ENCODE measurements at regions not wholly inside any gene's neighbourhood (a gene's known extent, or its start where the extent isn't known, plus 50 kb on each side); places are given as distances from the start of the nearest gene placed in this dataset.
A peak's percentile ranks its signal among the peaks of the same experiment; 100 is the strongest.
"Not testable (repeated sequence)": the region's sequence is repeated elsewhere in the genome, so short reads cannot be mapped to it uniquely, and the experiment has no call there.

- DNase-seq (ENCODE audit: low read depth), result no peak
These were observed 346.9 kb upstream of the PRKCQ start for GRCh38 chr10:6926971-6927370.

GRCh38 chr10:6925146-6925545, 345.1 kb upstream of the PRKCQ start:
- DNase-seq (ENCODE audit: low read depth), result no peak

GRCh38 chr10:6924166-6924565, 344.1 kb upstream of the PRKCQ start:
- peak; percentile 33 for DNase-seq (ENCODE audit: low read depth)

GRCh38 chr10:6921026-6921425, 340.9 kb upstream of the PRKCQ start:
- not testable (repeated sequence) for DNase-seq (ENCODE audit: low read depth)

GRCh38 chr10:6920072-6921019, 340.3 kb upstream of the PRKCQ start:
- peak; percentile 29 for DNase-seq (ENCODE audit: low read depth)

GRCh38 chr10:6919077-6919476, 339.0 kb upstream of the PRKCQ start:
- DNase-seq (ENCODE audit: low read depth), result no peak

GRCh38 chr10:6918305-6918704, 338.2 kb upstream of the PRKCQ start:
- no peak for DNase-seq (ENCODE audit: low read depth)

- no peak for DNase-seq (ENCODE audit: low read depth)
These were observed 337.0 kb upstream of the PRKCQ start for GRCh38 chr10:6917125-6917524.

GRCh38 chr10:6916601-6917000, 336.5 kb upstream of the PRKCQ start:
- no peak for DNase-seq (ENCODE audit: low read depth)

- DNase-seq (ENCODE audit: low read depth), result no peak
These were observed 335.2 kb upstream of the PRKCQ start for GRCh38 chr10:6915307-6915706.

- DNase-seq (ENCODE audit: low read depth), result no peak
These were observed 332.9 kb upstream of the PRKCQ start for GRCh38 chr10:6912929-6913328.

GRCh38 chr10:6912424-6912823, 332.3 kb upstream of the PRKCQ start:
- DNase-seq (ENCODE audit: low read depth), result no peak

GRCh38 chr10:6912021-6912420, 331.9 kb upstream of the PRKCQ start:
- DNase-seq (ENCODE audit: low read depth), result no peak

GRCh38 chr10:6909905-6910560, 330.0 kb upstream of the PRKCQ start:
- DNase-seq (ENCODE audit: low read depth), result no peak

- DNase-seq (ENCODE audit: low read depth), result no peak
These were observed 327.9 kb upstream of the PRKCQ start for GRCh38 chr10:6907877-6908530.

GRCh38 chr10:6894405-6894804, 314.3 kb upstream of the PRKCQ start:
- no peak for DNase-seq (ENCODE audit: low read depth)

- no peak for DNase-seq (ENCODE audit: low read depth)
These were observed 312.8 kb upstream of the PRKCQ start for GRCh38 chr10:6892864-6893263.

- no peak for DNase-seq (ENCODE audit: low read depth)
These were observed 311.8 kb upstream of the PRKCQ start for GRCh38 chr10:6891924-6892323.

- DNase-seq (ENCODE audit: low read depth), result no peak
These were observed 309.6 kb upstream of the PRKCQ start for GRCh38 chr10:6889718-6890117.

GRCh38 chr10:6888434-6888833, 308.4 kb upstream of the PRKCQ start:
- DNase-seq (ENCODE audit: low read depth), result no peak

GRCh38 chr10:6885284-6885683, 305.2 kb upstream of the PRKCQ start:
- no peak for DNase-seq (ENCODE audit: low read depth)

GRCh38 chr10:6881987-6882386, 301.9 kb upstream of the PRKCQ start:
- no peak for DNase-seq (ENCODE audit: low read depth)
